ENCODE measurements at regions not wholly inside any gene's neighbourhood (a gene's known extent, or its start where the extent isn't known, plus 50 kb on each side); places are given as distances from the start of the nearest gene placed in this dataset.

DNA sequence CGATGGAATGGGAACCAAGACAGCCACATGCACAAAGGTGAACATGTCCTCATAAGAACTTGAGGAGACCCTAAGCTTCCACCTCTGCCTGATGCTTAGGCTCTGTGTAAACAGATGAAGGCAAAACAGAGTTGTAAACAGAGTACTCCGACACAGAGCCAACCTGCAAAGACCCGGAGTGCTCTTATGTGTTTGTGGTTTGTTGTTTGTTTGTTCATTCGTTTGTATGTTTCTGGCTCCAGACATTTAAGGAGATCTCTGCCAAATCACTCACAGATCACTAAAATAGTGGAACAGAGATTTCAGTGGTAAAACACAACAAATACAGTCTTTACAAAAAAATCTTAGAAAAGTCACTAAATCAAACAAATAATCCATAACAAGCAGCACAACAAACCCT is 294.9 kb downstream of the EIPR1 start:
- TF ChIP-seq, protein P1, sequence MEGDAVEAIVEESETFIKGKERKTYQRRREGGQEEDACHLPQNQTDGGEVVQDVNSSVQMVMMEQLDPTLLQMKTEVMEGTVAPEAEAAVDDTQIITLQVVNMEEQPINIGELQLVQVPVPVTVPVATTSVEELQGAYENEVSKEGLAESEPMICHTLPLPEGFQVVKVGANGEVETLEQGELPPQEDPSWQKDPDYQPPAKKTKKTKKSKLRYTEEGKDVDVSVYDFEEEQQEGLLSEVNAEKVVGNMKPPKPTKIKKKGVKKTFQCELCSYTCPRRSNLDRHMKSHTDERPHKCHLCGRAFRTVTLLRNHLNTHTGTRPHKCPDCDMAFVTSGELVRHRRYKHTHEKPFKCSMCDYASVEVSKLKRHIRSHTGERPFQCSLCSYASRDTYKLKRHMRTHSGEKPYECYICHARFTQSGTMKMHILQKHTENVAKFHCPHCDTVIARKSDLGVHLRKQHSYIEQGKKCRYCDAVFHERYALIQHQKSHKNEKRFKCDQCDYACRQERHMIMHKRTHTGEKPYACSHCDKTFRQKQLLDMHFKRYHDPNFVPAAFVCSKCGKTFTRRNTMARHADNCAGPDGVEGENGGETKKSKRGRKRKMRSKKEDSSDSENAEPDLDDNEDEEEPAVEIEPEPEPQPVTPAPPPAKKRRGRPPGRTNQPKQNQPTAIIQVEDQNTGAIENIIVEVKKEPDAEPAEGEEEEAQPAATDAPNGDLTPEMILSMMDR (IDR thresholded peaks at IDR 0.05), result no peak
- TF ChIP-seq EP300 (IDR thresholded peaks at IDR 0.05) (no peak), POLR2A (IDR thresholded peaks at IDR 0.05) (no peak)
- Histone ChIP-seq H3K27ac (no peak overlapping the region), H3K9me3 (no peaks in the 10 kb centered on the region), H3K27me3 (no peaks in the 10 kb centered on the region), H3K4me1 (no peaks in the 10 kb centered on the region), H3K4me3 (no peak overlapping the region), H3K36me3 (no peaks in the 10 kb centered on the region)
- intact Hi-C loops (cut with DNase I), result no loop called here
- WGBS, 2 donors, result 59 to 64% methylated on average over 4 of the region's 4 CpGs
- DNase-seq, result no peak

- no peaks in the 10 kb centered on the region for H3K9me3 ChIP-seq
- no peaks in the 10 kb centered on the region for H3K4me1 ChIP-seq
- intact Hi-C loops (cut with DNase I), result no loop called here
- no peak overlapping the region for H3K4me3 ChIP-seq
- H3K27ac ChIP-seq, result no peak overlapping the region
- H3K36me3 ChIP-seq, result no peaks in the 10 kb centered on the region
- no peak for DNase-seq
- TF ChIP-seq POLR2AphosphoS5 (IDR thresholded peaks at IDR 0.05) (no peak), EP300 (IDR thresholded peaks at IDR 0.05) (no peak), POLR2A (IDR thresholded peaks at IDR 0.05) (no peak)
- TF ChIP-seq, protein P1 (IDR thresholded peaks at IDR 0.05), result no peak
- H3K27me3 ChIP-seq, result no peaks in the 10 kb centered on the region
- 82 to 89% methylated on average over 14 of the region's 14 CpGs for whole genome bisulfite sequencing, 2 donors
Measured at GRCh38 chr2:3079959-3080948, 297.4 kb downstream of the EIPR1 start.

- Histone ChIP-seq H3K4me1 (no peaks in the 10 kb centered on the region), H3K9me3 (no peaks in the 10 kb centered on the region), H3K27ac (no peak overlapping the region), H3K27me3 (no peaks in the 10 kb centered on the region), H3K36me3 (no peaks in the 10 kb centered on the region), H3K4me3 (no peak overlapping the region)
- WGBS, 2 donors, result 71 to 89% methylated on average over 2 of the region's 2 CpGs
- TF ChIP-seq POLR2A (IDR thresholded peaks at IDR 0.05) (no peak), POLR2AphosphoS5 (IDR thresholded peaks at IDR 0.05) (no peak), EP300 (IDR thresholded peaks at IDR 0.05) (no peak)
- TF ChIP-seq, protein P1 (IDR thresholded peaks at IDR 0.05), result no peak
- intact Hi-C loops (cut with DNase I), result no loop called here
- no peak for DNase-seq
Measured at GRCh38 chr2:3079466-3079865, 298.2 kb downstream of the EIPR1 start.

DNA sequence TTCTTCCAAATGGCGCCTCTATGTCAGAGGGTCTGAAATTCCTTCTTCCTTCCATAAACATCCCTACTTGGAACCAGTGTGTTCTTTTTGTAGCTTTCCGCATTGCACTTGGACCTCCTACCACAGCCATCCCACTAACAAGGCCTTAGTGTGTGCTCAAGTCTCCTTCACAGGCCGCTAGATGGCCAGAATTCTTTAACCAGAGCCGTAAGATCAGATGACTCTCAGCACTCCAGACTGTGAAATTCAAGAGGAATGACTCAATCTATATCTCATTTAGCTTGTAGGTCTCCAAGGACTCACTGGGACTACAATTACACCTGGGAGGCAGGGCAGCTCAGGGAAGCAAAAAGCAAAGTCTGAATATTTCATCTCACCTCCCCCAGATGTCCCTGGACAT is 298.9 kb downstream of the EIPR1 start:
- Histone ChIP-seq H3K9me3 (no peaks in the 10 kb centered on the region), H3K27me3 (no peaks in the 10 kb centered on the region), H3K36me3 (no peaks in the 10 kb centered on the region), H3K27ac (no peak overlapping the region), H3K4me3 (no peak overlapping the region), H3K4me1 (no peaks in the 10 kb centered on the region)
- 91 to 93% methylated on average over 4 of the region's 4 CpGs for whole genome bisulfite sequencing, 2 donors
- TF ChIP-seq EP300 (IDR thresholded peaks at IDR 0.05) (no peak), POLR2AphosphoS5 (IDR thresholded peaks at IDR 0.05) (no peak), POLR2A (IDR thresholded peaks at IDR 0.05) (no peak)
- TF ChIP-seq, protein P1 (IDR thresholded peaks at IDR 0.05), result no peak
- intact Hi-C loops (cut with DNase I), result no loop called here
- DNase-seq, result no peak

All from sigmoid colon (tissue), 6 donors.